ENCODE measurements at regions not wholly inside any gene's neighbourhood (a gene's known extent, or its start where the extent isn't known, plus 50 kb on each side); places are given as distances from the start of the nearest gene placed in this dataset.
"Not testable (repeated sequence)": the region's sequence is repeated elsewhere in the genome, so short reads cannot be mapped to it uniquely, and the experiment has no call there.

- not testable (repeated sequence) for DNase-seq (ENCODE audit: low spot score)
These were observed 54.7 kb downstream of the PROP1 start for GRCh38 chr5:177941386-177941785.

- peak; percentile 11 for DNase-seq (ENCODE audit: low spot score)
These were observed 56.5 kb downstream of the PROP1 start for GRCh38 chr5:177939246-177940171.

GRCh38 chr5:177938767-177939166 lies 57.3 kb downstream of the PROP1 start:
- not testable (repeated sequence) for DNase-seq (ENCODE audit: low spot score)

- DNase-seq (ENCODE audit: low spot score) = not testable (repeated sequence)
These were observed 61.8 kb downstream of the PROP1 start for GRCh38 chr5:177934233-177934632.

GRCh38 chr5:177930269-177931022 lies 65.6 kb downstream of the PROP1 start:
- not testable (repeated sequence) for DNase-seq (ENCODE audit: low spot score)

- DNase-seq (ENCODE audit: low spot score) = not testable (repeated sequence)
These were observed 66.4 kb downstream of the PROP1 start for GRCh38 chr5:177929618-177930017.

- not testable (repeated sequence) for DNase-seq (ENCODE audit: low spot score)
These were observed 68.5 kb downstream of the PROP1 start for GRCh38 chr5:177927500-177927899.

GRCh38 chr5:177924577-177924976 lies 71.5 kb downstream of the PROP1 start:
- not testable (repeated sequence) for DNase-seq (ENCODE audit: low spot score)

- DNase-seq (ENCODE audit: low spot score) = not testable (repeated sequence)
These were observed 72.2 kb downstream of the PROP1 start for GRCh38 chr5:177923837-177924236.

- DNase-seq (ENCODE audit: low spot score) = not testable (repeated sequence)
These were observed 72.9 kb downstream of the PROP1 start for GRCh38 chr5:177923189-177923588.

- not testable (repeated sequence) for DNase-seq (ENCODE audit: low spot score)
These were observed 86.8 kb downstream of the PROP1 start for GRCh38 chr5:177909261-177909660.

- not testable (repeated sequence) for DNase-seq (ENCODE audit: low spot score)
These were observed 93.2 kb downstream of the PROP1 start for GRCh38 chr5:177902806-177903205.

GRCh38 chr5:177900066-177900465 lies 96.0 kb downstream of the PROP1 start:
- DNase-seq (ENCODE audit: low spot score) = not testable (repeated sequence)

GRCh38 chr5:177894681-177895453 lies 101.2 kb downstream of the PROP1 start:
- DNase-seq (ENCODE audit: low spot score) = not testable (repeated sequence)

GRCh38 chr5:177892357-177892665 lies 103.7 kb downstream of the PROP1 start:
- not testable (repeated sequence) for DNase-seq (ENCODE audit: low spot score)

GRCh38 chr5:177891547-177892356 lies 104.3 kb downstream of the PROP1 start:
- not testable (repeated sequence) for DNase-seq (ENCODE audit: low spot score)

- DNase-seq (ENCODE audit: low spot score) = not testable (repeated sequence)
These were observed 100.6 kb upstream of the FAM153A start for GRCh38 chr5:177883295-177883694.

- not testable (repeated sequence) for DNase-seq (ENCODE audit: low spot score)
These were observed 93.2 kb upstream of the FAM153A start for GRCh38 chr5:177875900-177876238.

- DNase-seq (ENCODE audit: low spot score) = not testable (repeated sequence)
These were observed 92.6 kb upstream of the FAM153A start for GRCh38 chr5:177875013-177875899.

GRCh38 chr5:177863822-177864446 lies 81.2 kb upstream of the FAM153A start:
- DNase-seq (ENCODE audit: low spot score) = not testable (repeated sequence)

Data from AG20443 (cell line).